HAP-1 (cell line): ENCODE measurements at regions not wholly inside any gene's neighbourhood (a gene's known extent, or its start where the extent isn't known, plus 50 kb on each side); places are given as distances from the start of the nearest gene placed in this dataset.
"Not testable (repeated sequence)": the region's sequence is repeated elsewhere in the genome, so short reads cannot be mapped to it uniquely, and the experiment has no call there.

ENCODE experiments used
- DNase-seq, 2 experiments: peaks; one replicate each; pipeline ENCODE4 v3.0.0-alpha.2; 2016 to 2020; ENCODE audit warnings: low spot score in 2 of 2
- H3K27me3 ChIP-seq: fragments of 250-450 bp; sonication (Bioruptor Pico); 2 replicates; pipeline ENCODE4 v1.5.1; 2020; ENCODE audit warnings: low read depth, mild to moderate bottlenecking, moderate library complexity
- H3K36me3 ChIP-seq: fragments of 250-450 bp; sonication (Bioruptor Pico); replicated peaks from 2 replicates; pipeline ENCODE4 v1.5.1; 2020; ENCODE audit warnings: mild to moderate bottlenecking
- H3K4me1 ChIP-seq: fragments of 250-450 bp; sonication (Bioruptor Pico); 2 replicates; pipeline ENCODE4 v1.5.1; 2020; ENCODE audit warnings: mild to moderate bottlenecking
- H3K4me3 ChIP-seq: fragments of 250-450 bp; sonication (Bioruptor Pico); 2 replicates; pipeline ENCODE4 v1.5.1; 2020; ENCODE audit warnings: mild to moderate bottlenecking, moderate library complexity
- H3K9me3 ChIP-seq: fragments of 250-450 bp; sonication (Bioruptor Pico); 2 replicates; pipeline ENCODE4 v1.5.1; 2020; ENCODE audit warnings: mild to moderate bottlenecking, moderate library complexity
- in situ Hi-C: fragments of 300-500 bp; cut with MboI; formaldehyde crosslinking; loops from 3 replicates; pipeline ENCODE4 v1.14.3; 2020; ENCODE audit warnings: low sequenced_read_pairs, inconsistent platforms, mixed read lengths

- Histone ChIP-seq H3K27me3 (no peaks in the 10 kb centered on the region), H3K4me1 (no peaks in the 10 kb centered on the region), H3K9me3 (no peaks in the 10 kb centered on the region), H3K4me3 (no peak overlapping the region), H3K36me3 (no peaks in the 10 kb centered on the region)
- in situ Hi-C loops = no loop called here
- no peak for DNase-seq
Observed at GRCh38 chr7:57216340-57216739, 84.1 kb upstream of the ZNF479 start.

DNA sequence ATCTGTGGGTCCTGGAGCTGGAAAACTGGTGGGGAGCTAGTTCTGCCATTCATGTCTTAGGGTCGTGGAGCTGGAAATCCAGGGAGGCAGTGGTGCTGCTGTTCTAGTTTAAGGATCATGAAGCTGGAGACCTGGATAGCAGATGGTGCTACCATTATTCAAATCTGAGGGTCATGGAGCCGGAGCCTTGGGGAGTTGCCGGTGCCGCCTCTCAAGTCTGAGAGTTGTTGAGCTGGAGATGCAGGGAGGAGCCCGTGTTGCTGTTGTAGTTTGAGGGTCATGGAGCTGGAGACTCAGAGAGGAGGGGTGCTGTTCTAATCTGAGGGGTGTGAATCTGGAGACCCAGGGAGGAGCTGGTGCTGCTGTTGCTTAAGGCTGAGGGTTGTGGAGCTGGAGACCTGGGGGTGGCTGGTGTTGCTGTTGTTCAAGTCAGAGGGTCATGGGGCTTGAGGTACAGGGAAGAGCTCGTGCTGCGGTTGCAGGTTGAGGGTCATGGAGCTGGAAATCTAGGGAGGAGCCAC, 86.0 kb upstream of the ZNF479 start:
- H3K9me3 ChIP-seq = no peaks in the 10 kb centered on the region

DNA sequence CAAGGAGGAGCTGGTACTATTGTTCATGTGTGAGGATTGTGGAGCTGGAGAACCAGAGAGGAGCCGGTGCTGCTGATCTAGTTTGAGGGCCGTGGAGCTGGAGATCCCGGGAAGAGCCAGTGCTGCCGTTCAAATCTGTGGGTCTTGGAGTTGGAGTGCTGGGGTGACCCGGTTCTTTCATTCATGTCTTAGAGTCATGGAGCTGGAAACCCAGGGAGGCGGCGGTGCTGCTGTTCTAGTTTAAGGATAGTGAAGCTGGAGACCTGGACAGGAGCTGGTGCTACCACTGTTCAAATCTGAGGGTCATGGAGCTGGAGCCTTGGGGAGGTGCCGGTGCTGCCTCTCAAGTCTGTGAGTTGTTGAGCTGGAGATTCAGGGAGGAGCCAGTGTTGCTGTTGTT, 88.5 kb upstream of the ZNF479 start:
- Histone ChIP-seq H3K9me3 (no peaks in the 10 kb centered on the region), H3K4me3 (no peak overlapping the region), H3K4me1 (no peaks in the 10 kb centered on the region), H3K36me3 (no peaks in the 10 kb centered on the region), H3K27me3 (no peaks in the 10 kb centered on the region)
- DNase-seq = no peak
- in situ Hi-C loops = no loop called here

More for the DNA sequence above, 86.0 kb upstream of the ZNF479 start:
- no peaks in the 10 kb centered on the region for H3K4me1 ChIP-seq
- H3K36me3 ChIP-seq = no peaks in the 10 kb centered on the region
- H3K27me3 ChIP-seq = no peaks in the 10 kb centered on the region
- no peak overlapping the region for H3K4me3 ChIP-seq
- in situ Hi-C loops = no loop called here
- no peak for DNase-seq

GRCh38 chr7:57225666-57226065, 93.4 kb upstream of the ZNF479 start:
- Histone ChIP-seq H3K27me3 (no peaks in the 10 kb centered on the region), H3K9me3 (no peaks in the 10 kb centered on the region), H3K4me1 (no peaks in the 10 kb centered on the region), H3K36me3 (no peaks in the 10 kb centered on the region), H3K4me3 (no peak overlapping the region)
- in situ Hi-C loops = no loop called here
- no peak for DNase-seq

GRCh38 chr7:57241236-57241635, 109.0 kb upstream of the ZNF479 start:
- H3K27me3 ChIP-seq, DNase-seq, H3K4me1 ChIP-seq, H3K9me3 ChIP-seq, H3K4me3 ChIP-seq, in situ Hi-C loops, H3K36me3 ChIP-seq: not testable (repeated sequence)

- H3K4me3 ChIP-seq, H3K4me1 ChIP-seq, H3K27me3 ChIP-seq, H3K9me3 ChIP-seq, H3K36me3 ChIP-seq, DNase-seq, in situ Hi-C loops: not testable (repeated sequence)
Observed at GRCh38 chr7:57243551-57243950, 111.3 kb upstream of the ZNF479 start.

GRCh38 chr7:57244345-57244980, 112.2 kb upstream of the ZNF479 start:
- H3K4me3 ChIP-seq, in situ Hi-C loops, H3K4me1 ChIP-seq, H3K9me3 ChIP-seq, H3K27me3 ChIP-seq, DNase-seq, H3K36me3 ChIP-seq: not testable (repeated sequence)

DNA sequence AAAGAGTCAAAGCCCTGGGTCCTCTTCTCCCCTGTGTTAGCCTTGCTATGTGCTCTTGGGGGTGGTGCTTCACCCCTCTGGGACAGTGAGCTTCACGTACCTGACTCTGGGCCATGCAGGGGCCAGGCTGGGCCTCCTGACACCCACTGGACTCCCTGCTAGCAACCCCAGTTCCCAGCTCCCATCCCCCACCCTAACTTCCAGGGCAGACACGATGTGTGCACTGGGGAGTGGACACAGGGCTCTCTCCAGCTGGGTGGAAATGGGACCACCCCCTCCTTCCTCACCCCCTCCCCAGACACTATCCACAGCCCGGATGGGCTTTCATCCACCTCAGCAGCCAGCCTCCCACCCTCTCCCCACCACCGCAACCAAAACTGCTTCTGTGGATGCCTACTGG, 113.0 kb upstream of the ZNF479 start:
- H3K27me3 ChIP-seq = no peaks in the 10 kb centered on the region
- H3K9me3 ChIP-seq = no peaks in the 10 kb centered on the region
- H3K4me3 ChIP-seq = no peak overlapping the region
- no peak for DNase-seq
- H3K36me3 ChIP-seq = no peaks in the 10 kb centered on the region
- in situ Hi-C loops = no loop called here
- no peaks in the 10 kb centered on the region for H3K4me1 ChIP-seq

GRCh38 chr7:57250801-57251200, 118.6 kb upstream of the ZNF479 start:
- in situ Hi-C loops = no loop called here
- Histone ChIP-seq H3K4me3 (no peak overlapping the region), H3K36me3 (no peaks in the 10 kb centered on the region), H3K4me1 (no peaks in the 10 kb centered on the region), H3K27me3 (no peaks in the 10 kb centered on the region), H3K9me3 (no peaks in the 10 kb centered on the region)
- DNase-seq = no peak

DNA sequence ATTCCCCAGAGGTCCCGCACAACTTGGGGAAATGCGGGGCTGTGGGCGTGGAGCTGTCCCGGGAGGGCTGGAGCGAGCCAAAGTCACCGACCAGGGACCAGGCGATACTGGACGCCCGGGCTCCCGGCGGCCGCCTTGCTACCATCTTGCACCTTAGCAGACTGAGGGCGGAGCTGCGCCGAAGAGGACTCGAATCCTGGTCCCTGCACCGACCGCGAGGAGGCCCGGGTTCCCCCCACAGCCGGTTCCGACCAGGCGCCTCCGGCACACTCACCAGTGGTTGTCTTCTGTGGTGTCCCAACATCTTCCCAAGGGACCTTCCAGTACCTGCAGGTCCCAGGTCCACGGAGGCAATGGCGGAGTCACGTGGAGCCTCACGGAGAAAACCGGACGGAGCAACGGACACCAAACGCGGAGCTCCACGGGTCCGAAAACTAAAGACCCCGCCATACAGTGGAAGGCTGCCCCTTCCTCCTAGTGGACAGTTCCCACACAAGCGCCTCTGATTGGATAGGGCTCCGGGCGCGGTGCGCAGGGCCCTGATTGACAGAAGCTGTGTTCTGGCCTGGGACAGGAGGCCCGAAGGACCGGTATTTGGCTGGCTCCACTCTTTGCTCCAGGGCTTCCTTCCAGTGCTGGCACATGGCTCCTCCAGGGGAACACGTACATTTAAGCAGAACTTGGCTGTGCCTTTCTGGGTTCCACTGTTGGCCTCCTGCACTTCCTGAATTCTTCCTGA, 124.6 kb upstream of the ZNF479 start:
- H3K27me3 ChIP-seq = no peaks in the 10 kb centered on the region
- in situ Hi-C loops = no loop called here
- no peaks in the 10 kb centered on the region for H3K4me1 ChIP-seq
- no peaks in the 10 kb centered on the region; the same call in 1 of the 2 replicates for H3K9me3 ChIP-seq
- no peaks in the 10 kb centered on the region for H3K36me3 ChIP-seq
- H3K4me3 ChIP-seq = no peak overlapping the region
- DNase-seq = no peak

DNA sequence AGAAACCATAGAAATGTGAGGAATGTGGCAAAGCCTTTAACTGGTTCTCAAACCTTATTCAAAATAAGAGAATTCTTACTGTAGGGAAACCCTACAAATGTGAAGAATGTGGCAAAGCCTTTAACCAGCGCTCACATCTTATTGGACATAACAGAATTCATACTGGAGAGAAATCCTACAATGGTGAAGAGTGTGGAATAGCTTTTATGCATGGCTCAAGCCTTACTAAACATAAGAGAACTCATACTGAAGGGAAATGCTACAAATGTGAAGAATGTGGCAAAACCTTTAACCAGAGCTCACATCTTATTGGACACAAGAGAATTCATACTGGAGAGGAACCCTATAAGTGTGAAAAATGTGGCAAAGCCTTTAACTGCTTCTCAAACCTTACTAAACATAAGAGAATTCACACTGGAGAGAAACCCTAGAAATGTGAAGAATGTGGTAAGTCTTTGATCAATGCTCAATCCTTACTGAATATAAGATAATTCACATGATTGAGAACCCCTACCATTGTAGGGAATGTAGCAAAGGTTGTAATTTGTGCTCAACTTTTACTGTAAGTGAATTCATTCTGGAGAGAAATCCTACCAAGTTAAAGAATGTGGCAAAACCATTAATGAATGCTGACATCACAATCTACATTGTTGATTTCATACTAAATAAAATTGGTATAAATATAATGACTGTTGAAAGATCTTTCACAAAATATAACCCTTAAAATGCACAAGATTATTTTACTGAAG, 142.5 kb upstream of the ZNF479 start:
- Histone ChIP-seq H3K4me1 (no peaks in the 10 kb centered on the region), H3K4me3 (no peak overlapping the region), H3K27me3 (no peaks in the 10 kb centered on the region), H3K36me3 (no peaks in the 10 kb centered on the region), H3K9me3 (peaks cover 2% of the 10 kb centered on the region; the same call in 1 of the 2 replicates)
- in situ Hi-C loops = no loop called here
- DNase-seq = no peak

DNA sequence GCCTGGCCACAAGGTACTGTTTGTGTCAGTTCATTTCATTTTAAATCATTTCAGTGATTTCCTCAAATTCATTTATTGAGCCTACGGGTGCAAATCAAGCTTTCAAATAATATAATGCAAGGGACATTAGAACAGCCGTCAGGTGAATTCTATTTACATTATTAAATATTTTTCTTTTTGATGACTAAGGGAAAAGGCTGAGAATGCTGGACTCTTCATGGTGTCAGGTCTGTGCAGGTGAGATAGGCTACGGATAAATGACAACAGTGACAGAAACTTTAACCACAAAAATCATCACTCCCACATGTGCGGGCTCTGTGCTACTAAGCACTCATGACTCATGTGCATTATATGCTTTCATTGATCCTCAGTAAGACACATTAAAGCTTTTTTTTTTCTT, 149.2 kb upstream of the ZNF716 start:
- no peaks in the 10 kb centered on the region for H3K9me3 ChIP-seq
- no peak for DNase-seq
- in situ Hi-C loops = no loop called here

DNA sequence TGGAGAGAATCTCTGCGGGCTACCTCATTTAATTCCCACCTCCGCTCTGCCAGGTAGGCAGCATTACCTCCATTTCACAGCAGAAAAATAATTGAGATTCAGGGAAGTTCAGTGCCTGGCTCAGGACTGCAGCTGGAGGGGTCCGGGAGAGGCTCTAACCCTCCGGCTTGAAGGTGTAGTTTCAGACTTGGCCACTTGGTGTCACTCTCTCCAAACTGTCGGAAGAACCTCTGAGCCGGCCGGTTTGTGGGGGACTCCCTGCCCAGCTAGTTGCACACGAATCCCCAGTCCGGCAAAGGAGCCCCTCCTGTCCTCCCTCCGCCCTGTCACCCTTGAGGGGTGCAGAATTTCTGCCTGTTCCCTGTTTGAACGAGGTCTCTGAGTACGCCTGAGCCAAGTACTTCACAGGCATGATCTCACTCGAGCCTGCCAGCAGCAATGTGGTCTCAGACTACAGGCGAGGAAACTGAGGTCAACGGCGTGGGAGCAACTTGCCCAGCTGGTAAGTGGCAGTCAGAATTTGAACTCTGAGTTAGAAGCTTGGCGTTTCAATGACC, 144.7 kb upstream of the ZNF716 start:
- no peaks in the 10 kb centered on the region for H3K9me3 ChIP-seq
- DNase-seq = peak in 1 of 2 experiments; percentile 7
- in situ Hi-C loops = no loop called here

More for the DNA sequence above, 149.2 kb upstream of the ZNF716 start:
- Histone ChIP-seq H3K36me3 (no peaks in the 10 kb centered on the region), H3K27me3 (no peaks in the 10 kb centered on the region), H3K4me1 (no peaks in the 10 kb centered on the region), H3K4me3 (no peak overlapping the region)

More for the DNA sequence above, 144.7 kb upstream of the ZNF716 start:
- no peaks in the 10 kb centered on the region for H3K4me1 ChIP-seq
- no peaks in the 10 kb centered on the region for H3K27me3 ChIP-seq
- H3K36me3 ChIP-seq = no peaks in the 10 kb centered on the region
- H3K4me3 ChIP-seq = no peak overlapping the region
